Endodermal cell (in vitro differentiated cells): ENCODE measurements at regions not wholly inside any gene's neighbourhood (a gene's known extent, or its start where the extent isn't known, plus 50 kb on each side); places are given as distances from the start of the nearest gene placed in this dataset.

Experiments used
- DNase-seq: peaks from one replicate; pipeline ENCODE4 v3.0.0-alpha.2; 2017
- H3K27ac ChIP-seq: 2 replicates; pipeline ENCODE4 v1.5.1; 2013; ENCODE audit warnings: mild to moderate bottlenecking, low read depth, low read length, moderate library complexity
- H3K27me3 ChIP-seq: 2 replicates; pipeline ENCODE4 v1.6.1; 2013; ENCODE audit warnings: mild to moderate bottlenecking, low read length, moderate library complexity; ENCODE audit not compliant: insufficient read depth, control insufficient read depth, poor library complexity, severe bottlenecking
- H3K36me3 ChIP-seq: 2 replicates; pipeline ENCODE4 v1.7.0; 2013; ENCODE audit warnings: mild to moderate bottlenecking, low read length, moderate library complexity; ENCODE audit not compliant: control insufficient read depth, insufficient read depth
- H3K4me1 ChIP-seq: one replicate; pipeline ENCODE4 v1.7.0; 2013; ENCODE audit warnings: low read length; ENCODE audit not compliant: control insufficient read depth, insufficient read depth
- H3K4me3 ChIP-seq: 2 replicates; pipeline ENCODE4 v1.5.1; 2013; ENCODE audit warnings: mild to moderate bottlenecking, low read length, moderate library complexity
- H3K9ac ChIP-seq: 2 replicates; pipeline ENCODE4 v1.6.1; 2013; ENCODE audit warnings: mild to moderate bottlenecking, low read length, moderate library complexity; ENCODE audit not compliant: poor library complexity, severe bottlenecking; ENCODE audit errors: extremely low read depth
- H3K9me3 ChIP-seq: 2 replicates; pipeline ENCODE4 v1.6.1; 2013; ENCODE audit warnings: mild to moderate bottlenecking, low read length, moderate library complexity; ENCODE audit not compliant: control insufficient read depth
- H3K27ac Mint-ChIP-seq: 2 replicates; pipeline ENCODE4 v1.8.0; 2020; ENCODE audit warnings: mixed read lengths
- H3K27me3 Mint-ChIP-seq: 2 replicates; pipeline ENCODE4 v1.8.0; 2021; ENCODE audit warnings: mild to moderate bottlenecking, mixed read lengths; ENCODE audit not compliant: insufficient read depth
- H3K36me3 Mint-ChIP-seq: 2 replicates; pipeline ENCODE4 v1.8.0; 2020; ENCODE audit warnings: low read depth, mixed read lengths
- H3K4me1 Mint-ChIP-seq: 2 replicates; pipeline ENCODE4 v1.8.0; 2020; ENCODE audit warnings: mixed read lengths
- H3K4me3 Mint-ChIP-seq: 2 replicates; pipeline ENCODE4 v1.8.0; 2020; ENCODE audit warnings: mild to moderate bottlenecking, moderate library complexity, mixed read lengths
- H3K9me3 Mint-ChIP-seq: 2 replicates; pipeline ENCODE4 v1.8.0; 2020; ENCODE audit warnings: mild to moderate bottlenecking, mixed read lengths
- CTCF ChIP-seq: fragments of 200-600 bp; sonication (generic); conservative IDR thresholded peaks from 2 replicates; pipeline ENCODE4 v1.5.0; 2021; ENCODE audit warnings: antibody characterized with exemption, mild to moderate bottlenecking
- WGBS, 2 experiments: methylation state at CpG; one replicate each; pipeline versions ENCODE4 v1.1.5 to v1.1.7; 2013; ENCODE audit warnings: missing lambda C conversion rate in 2 of 2, mixed read lengths in 1 of 2; ENCODE audit not compliant: insufficient coverage in 1 of 2, insufficient read length in 1 of 2; 5-methylcytosine and 5-hydroxymethylcytosine counted together

- H3K9me3 Mint-ChIP-seq: no peaks in the 10 kb centered on the region
- no peak overlapping the region for H3K27ac ChIP-seq
- no peaks in the 10 kb centered on the region for H3K4me1 Mint-ChIP-seq
- no peak overlapping the region for H3K27ac Mint-ChIP-seq
- peak; percentile 61 for DNase-seq
- H3K9ac ChIP-seq: no peak overlapping the region
- no peak overlapping the region for H3K4me3 ChIP-seq
- H3K27me3 ChIP-seq: no peaks in the 10 kb centered on the region
- peaks cover under 1% of the 10 kb centered on the region for H3K27me3 Mint-ChIP-seq
- no peaks in the 10 kb centered on the region for H3K36me3 ChIP-seq
- no peak overlapping the region for H3K4me3 Mint-ChIP-seq
- H3K9me3 ChIP-seq: no peaks in the 10 kb centered on the region
- H3K36me3 Mint-ChIP-seq: no peaks in the 10 kb centered on the region
- H3K4me1 ChIP-seq: no peaks in the 10 kb centered on the region
- 79 to 90% methylated on average over 3 of the region's 3 CpGs for WGBS, 2 experiments
- TF ChIP-seq CTCF: peak; percentile 90
Observed at GRCh38 chr10:91694170-91694794, 61.4 kb upstream of the PPP1R3C start.

DNA sequence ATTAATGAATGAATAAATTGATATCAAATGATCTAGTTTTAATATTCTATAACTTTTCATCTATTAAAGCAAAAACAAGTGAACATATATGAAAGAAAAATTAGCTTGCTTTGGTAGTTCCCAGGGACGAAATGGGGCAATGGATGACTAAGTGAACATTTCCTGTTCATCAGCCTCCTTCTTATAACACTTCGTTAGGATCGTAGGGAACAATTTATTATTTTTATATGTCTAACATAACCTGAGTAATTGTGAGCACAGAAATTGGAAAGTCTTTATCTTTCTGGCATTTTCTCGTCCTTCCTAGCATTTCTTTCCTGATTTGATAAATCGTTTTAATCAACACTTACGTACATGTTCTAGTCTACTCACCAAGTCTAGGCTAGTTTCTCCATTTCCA lies 59.1 kb upstream of the PPP1R3C start:
- Histone ChIP-seq H3K27me3 (no peaks in the 10 kb centered on the region), H3K36me3 (no peaks in the 10 kb centered on the region), H3K4me1 (no peaks in the 10 kb centered on the region), H3K4me3 (no peak overlapping the region), H3K9ac (no peak overlapping the region), H3K9me3 (no peaks in the 10 kb centered on the region), H3K27ac (no peak overlapping the region)
- TF ChIP-seq CTCF: no peak
- H3K4me3 Mint-ChIP-seq: no peak overlapping the region
- no peaks in the 10 kb centered on the region for H3K27me3 Mint-ChIP-seq
- no peaks in the 10 kb centered on the region for H3K9me3 Mint-ChIP-seq
- 90 to 97% methylated on average over 3 to 5 of the region's 6 CpGs for WGBS, 2 experiments
- H3K27ac Mint-ChIP-seq: no peak overlapping the region
- H3K36me3 Mint-ChIP-seq: no peaks in the 10 kb centered on the region
- H3K4me1 Mint-ChIP-seq: no peaks in the 10 kb centered on the region
- no peak for DNase-seq

DNA sequence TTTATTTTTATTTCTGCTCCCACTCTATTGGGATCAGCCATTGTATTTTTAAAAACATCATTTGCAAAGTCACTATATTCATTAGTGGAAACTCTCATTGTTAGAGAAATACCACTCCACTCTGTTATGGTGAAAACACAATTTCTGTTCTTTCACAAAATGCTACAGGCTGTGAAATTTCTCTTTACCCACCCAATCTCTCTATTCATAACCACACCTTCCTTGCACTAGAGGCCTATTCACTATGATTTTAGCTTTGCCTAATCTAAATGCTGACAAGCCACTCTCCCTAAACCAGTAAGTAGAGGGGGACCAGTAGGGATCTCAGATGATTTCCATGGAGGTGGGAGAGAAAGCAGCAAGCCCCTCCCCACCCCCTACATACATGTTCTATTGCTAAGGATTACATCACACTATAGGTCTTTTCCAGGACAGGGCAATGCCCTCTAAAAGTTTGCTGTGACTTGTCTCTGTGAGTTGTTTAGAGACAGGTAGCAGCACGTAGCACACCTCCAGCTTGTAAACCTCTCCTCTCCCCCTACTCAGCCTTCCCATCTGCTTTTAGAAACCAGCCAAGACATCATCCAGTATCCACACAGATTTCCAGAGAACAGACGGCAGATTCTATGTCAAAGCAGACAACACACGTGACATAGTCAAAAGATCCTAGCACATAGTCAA lies 58.3 kb upstream of the PPP1R3C start:
- no peaks in the 10 kb centered on the region for H3K9me3 Mint-ChIP-seq
- no peak overlapping the region for H3K4me3 Mint-ChIP-seq
- Histone ChIP-seq H3K4me3 (no peak overlapping the region), H3K27me3 (no peaks in the 10 kb centered on the region), H3K9me3 (no peaks in the 10 kb centered on the region), H3K9ac (no peak overlapping the region), H3K27ac (no peak overlapping the region), H3K36me3 (no peaks in the 10 kb centered on the region), H3K4me1 (no peaks in the 10 kb centered on the region)
- no peaks in the 10 kb centered on the region for H3K4me1 Mint-ChIP-seq
- no peak for DNase-seq
- no peaks in the 10 kb centered on the region for H3K36me3 Mint-ChIP-seq
- no peaks in the 10 kb centered on the region for H3K27me3 Mint-ChIP-seq
- no peak for TF ChIP-seq CTCF
- WGBS, 2 experiments: 91% methylated on average over 3 of the region's 3 CpGs; no CpG with 5 or more reads in 1 of the 2 experiments
- no peak overlapping the region for H3K27ac Mint-ChIP-seq
